Liver (tissue), 8 donors: ENCODE measurements at regions not wholly inside any gene's neighbourhood (a gene's known extent, or its start where the extent isn't known, plus 50 kb on each side); places are given as distances from the start of the nearest gene placed in this dataset.
A peak's percentile ranks its signal among the peaks of the same experiment; 100 is the strongest.

Experiments used
- DNase-seq: peaks from one replicate; pipeline ENCODE4 v3.0.0-alpha.2; 2017; ENCODE audit warnings: low spot score
- H3K27ac ChIP-seq, 2 donors: one replicate each; pipeline ENCODE4 v1.7.0; 2013; ENCODE audit warnings: inconsistent platforms in 2 of 2, low read length in 2 of 2, control low read depth in 1 of 2, low read depth in 1 of 2, mild to moderate bottlenecking in 1 of 2
- H3K27me3 ChIP-seq, 4 donors: one replicate each; pipeline versions ENCODE4 v1.6.1 to v1.7.0; 2013; ENCODE audit warnings: low read length in 3 of 4, inconsistent platforms in 1 of 4, mild to moderate bottlenecking in 1 of 4, moderate library complexity in 1 of 4; ENCODE audit not compliant: control insufficient read depth in 4 of 4, insufficient read depth in 4 of 4
- H3K36me3 ChIP-seq, 4 donors: one replicate each; pipeline versions ENCODE4 v1.6.1 to v1.7.0; 2013; ENCODE audit warnings: low read length in 3 of 4, mild to moderate bottlenecking in 3 of 4, low read depth in 1 of 4, moderate library complexity in 1 of 4; ENCODE audit not compliant: control insufficient read depth in 4 of 4, insufficient read depth in 3 of 4
- H3K4me1 ChIP-seq, 4 donors: one replicate each; pipeline versions ENCODE4 v1.6.1 to v1.7.0; 2013; ENCODE audit warnings: low read length in 3 of 4, mild to moderate bottlenecking in 3 of 4, moderate library complexity in 1 of 4; ENCODE audit not compliant: control insufficient read depth in 4 of 4, insufficient read depth in 4 of 4
- H3K4me3 ChIP-seq, 3 donors: one replicate each; pipeline versions ENCODE4 v1.6.1 to v1.7.0; 2013; ENCODE audit warnings: low read length in 3 of 3, control low read depth in 1 of 3, low read depth in 1 of 3, mild to moderate bottlenecking in 1 of 3
- H3K9ac ChIP-seq, 2 donors: one replicate each; pipeline ENCODE4 v1.7.0; 2013; ENCODE audit warnings: low read length in 2 of 2, mild to moderate bottlenecking in 2 of 2, moderate library complexity in 2 of 2, control low read depth in 1 of 2, low read depth in 1 of 2
- H3K9me3 ChIP-seq, 4 donors: one replicate each; pipeline versions ENCODE4 v1.6.1 to v1.7.0; 2013; ENCODE audit warnings: low read length in 3 of 4; ENCODE audit not compliant: control insufficient read depth in 4 of 4
- ATF3 ChIP-seq: IDR thresholded peaks from 2 replicates; pipeline ENCODE4 v1.6.1; 2016; ENCODE audit warnings: antibody characterized with exemption
- EGR1 ChIP-seq, 2 donors: IDR thresholded peaks; 2 replicates each; pipeline ENCODE4 v1.6.1; 2016 to 2018; ENCODE audit warnings: antibody characterized with exemption in 2 of 2, low read depth in 2 of 2
- FOXA1 ChIP-seq: IDR thresholded peaks from 2 replicates; pipeline ENCODE4 v1.6.1; 2016; ENCODE audit warnings: antibody characterized with exemption
- FOXA2 ChIP-seq: IDR thresholded peaks from 2 replicates; pipeline ENCODE4 v1.6.1; 2016; ENCODE audit warnings: antibody characterized with exemption
- GABPA ChIP-seq, 2 donors: IDR thresholded peaks in 1 of 2; conservative IDR thresholded peaks in 1 of 2; 2 replicates each; pipeline ENCODE4 v1.6.1; 2016; ENCODE audit warnings: antibody characterized with exemption in 2 of 2, mild to moderate bottlenecking in 1 of 2, moderate library complexity in 1 of 2
- HNF4A ChIP-seq, 2 donors: conservative IDR thresholded peaks; 2 replicates each; pipeline ENCODE4 v1.6.1; 2016; ENCODE audit warnings: antibody characterized with exemption in 2 of 2, mild to moderate bottlenecking in 2 of 2
- HNF4G ChIP-seq: IDR thresholded peaks from 2 replicates; pipeline ENCODE4 v1.6.1; 2016; ENCODE audit warnings: antibody characterized with exemption
- JUND ChIP-seq, 2 donors: IDR thresholded peaks; 2 replicates each; pipeline ENCODE4 v1.6.1; 2016; ENCODE audit warnings: antibody characterized with exemption in 2 of 2
- NR2F2 ChIP-seq: IDR thresholded peaks from 2 replicates; pipeline ENCODE4 v1.6.1; 2016; ENCODE audit warnings: antibody characterized with exemption
- RAD21 ChIP-seq, 2 donors: IDR thresholded peaks; 2 replicates each; pipeline ENCODE4 v1.6.1; 2016; ENCODE audit warnings: antibody characterized with exemption in 2 of 2, mild to moderate bottlenecking in 2 of 2
- SP1 ChIP-seq: IDR thresholded peaks from 2 replicates; pipeline ENCODE4 v1.6.1; 2018; ENCODE audit warnings: antibody characterized with exemption, mild to moderate bottlenecking
- TAF1 ChIP-seq: conservative IDR thresholded peaks from 2 replicates; pipeline ENCODE4 v1.6.1; 2016; ENCODE audit warnings: antibody characterized with exemption, mild to moderate bottlenecking
- YY1 ChIP-seq: IDR thresholded peaks from 2 replicates; pipeline ENCODE4 v1.6.1; 2016; ENCODE audit warnings: antibody characterized with exemption, mild to moderate bottlenecking
- WGBS: extraction: QIAGEN DNeasy Blood & Tissue Kit; methylation state at CpG from one replicate; pipeline ENCODE4 v1.1.7; 2013; 5-methylcytosine and 5-hydroxymethylcytosine counted together
- TF ChIP-seq, protein P1 (sequence below): IDR thresholded peaks from 2 replicates; pipeline ENCODE4 v1.6.1; 2016; ENCODE audit warnings: antibody characterized with exemption, mild to moderate bottlenecking
- TF ChIP-seq, protein P2 (sequence below): fragments of 150-350 bp; IDR thresholded peaks from 2 replicates; pipeline ENCODE4 v1.5.1; 2017; ENCODE audit warnings: improper control_type of control experiment, low read depth, low read length; ENCODE audit not compliant: missing input control
- TF ChIP-seq, protein P3 (sequence below): IDR thresholded peaks from 2 replicates; pipeline ENCODE4 v1.6.1; 2016; ENCODE audit warnings: antibody characterized with exemption
- donor health status: healthy.
- donor health status: healthy.
- donor health status: healthy.
- donor health status: healthy.
- donor health status: healthy.

- TF ChIP-seq, protein P1, sequence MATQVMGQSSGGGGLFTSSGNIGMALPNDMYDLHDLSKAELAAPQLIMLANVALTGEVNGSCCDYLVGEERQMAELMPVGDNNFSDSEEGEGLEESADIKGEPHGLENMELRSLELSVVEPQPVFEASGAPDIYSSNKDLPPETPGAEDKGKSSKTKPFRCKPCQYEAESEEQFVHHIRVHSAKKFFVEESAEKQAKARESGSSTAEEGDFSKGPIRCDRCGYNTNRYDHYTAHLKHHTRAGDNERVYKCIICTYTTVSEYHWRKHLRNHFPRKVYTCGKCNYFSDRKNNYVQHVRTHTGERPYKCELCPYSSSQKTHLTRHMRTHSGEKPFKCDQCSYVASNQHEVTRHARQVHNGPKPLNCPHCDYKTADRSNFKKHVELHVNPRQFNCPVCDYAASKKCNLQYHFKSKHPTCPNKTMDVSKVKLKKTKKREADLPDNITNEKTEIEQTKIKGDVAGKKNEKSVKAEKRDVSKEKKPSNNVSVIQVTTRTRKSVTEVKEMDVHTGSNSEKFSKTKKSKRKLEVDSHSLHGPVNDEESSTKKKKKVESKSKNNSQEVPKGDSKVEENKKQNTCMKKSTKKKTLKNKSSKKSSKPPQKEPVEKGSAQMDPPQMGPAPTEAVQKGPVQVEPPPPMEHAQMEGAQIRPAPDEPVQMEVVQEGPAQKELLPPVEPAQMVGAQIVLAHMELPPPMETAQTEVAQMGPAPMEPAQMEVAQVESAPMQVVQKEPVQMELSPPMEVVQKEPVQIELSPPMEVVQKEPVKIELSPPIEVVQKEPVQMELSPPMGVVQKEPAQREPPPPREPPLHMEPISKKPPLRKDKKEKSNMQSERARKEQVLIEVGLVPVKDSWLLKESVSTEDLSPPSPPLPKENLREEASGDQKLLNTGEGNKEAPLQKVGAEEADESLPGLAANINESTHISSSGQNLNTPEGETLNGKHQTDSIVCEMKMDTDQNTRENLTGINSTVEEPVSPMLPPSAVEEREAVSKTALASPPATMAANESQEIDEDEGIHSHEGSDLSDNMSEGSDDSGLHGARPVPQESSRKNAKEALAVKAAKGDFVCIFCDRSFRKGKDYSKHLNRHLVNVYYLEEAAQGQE, result no peak
- no peak for TF ChIP-seq ATF3
- TF ChIP-seq FOXA2, result no peak
- no peak for TF ChIP-seq FOXA1
- TF ChIP-seq NR2F2, result no peak
- TF ChIP-seq HNF4G, result no peak
- no peak for TF ChIP-seq SP1
- no peak for TF ChIP-seq HNF4A (conservative IDR thresholded peaks at IDR 0.05)
- no peak for TF ChIP-seq JUND (IDR thresholded peaks at IDR 0.05)
Observed at GRCh38 chr11:69983897-69984438, 94.1 kb upstream of the ANO1 start (continued).

GRCh38 chr11:69984457-69985261, 93.5 kb upstream of the ANO1 start:
- no peak overlapping the region for H3K27ac ChIP-seq
- H3K9ac ChIP-seq, result no peak overlapping the region
- no peak overlapping the region for H3K4me3 ChIP-seq

DNA sequence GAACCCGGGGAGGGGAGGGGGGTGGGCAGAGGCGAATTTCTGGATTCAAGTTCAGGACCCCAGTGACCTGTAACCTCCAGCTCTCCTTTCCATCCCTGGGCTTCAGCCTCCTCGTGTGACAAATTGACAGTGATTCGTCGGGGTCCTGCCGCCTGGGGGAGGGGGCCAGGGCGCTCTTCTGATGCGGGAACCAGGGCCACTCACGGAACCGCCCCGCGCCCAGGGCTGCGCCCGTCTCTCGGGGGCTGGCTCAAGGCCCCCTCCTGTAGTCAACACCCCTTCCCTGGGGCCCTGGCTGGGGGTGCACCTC, 92.8 kb upstream of the ANO1 start:
- Histone ChIP-seq H3K4me1 (peaks cover 0 to 61% (median 43%) of the 10 kb centered on the region in 4 donors), H3K9ac (no peak overlapping the region), H3K36me3 (no peaks in the 10 kb centered on the region), H3K9me3 (no peaks in the 10 kb centered on the region), H3K27ac (peak overlapping the region; percentile 47 to 71), H3K27me3 (no peaks in the 10 kb centered on the region), H3K4me3 (peak overlapping the region in 1 of 3 donors; percentile 80)
- WGBS, result 7% methylated on average over 15 of the region's 15 CpGs
- TF ChIP-seq HNF4G, result no peak
- no peak for TF ChIP-seq HNF4A (conservative IDR thresholded peaks at IDR 0.05)
- TF ChIP-seq ATF3, result no peak
- no peak for TF ChIP-seq GABPA (IDR thresholded peaks at IDR 0.05 in 1 of 2, conservative IDR thresholded peaks at IDR 0.05 in 1 of 2)
- no peak for DNase-seq

More at GRCh38 chr11:69984457-69985261, 93.5 kb upstream of the ANO1 start:
- no peaks in the 10 kb centered on the region for H3K9me3 ChIP-seq
- WGBS, result 64% methylated on average over 24 of the region's 24 CpGs
- DNase-seq, result no peak
- no peaks in the 10 kb centered on the region for H3K36me3 ChIP-seq
- H3K4me1 ChIP-seq, result peaks cover 0 to 61% (median 46%) of the 10 kb centered on the region in 4 donors
- no peaks in the 10 kb centered on the region for H3K27me3 ChIP-seq
- no peak for TF ChIP-seq RAD21 (IDR thresholded peaks at IDR 0.05)
- TF ChIP-seq, protein P2, sequence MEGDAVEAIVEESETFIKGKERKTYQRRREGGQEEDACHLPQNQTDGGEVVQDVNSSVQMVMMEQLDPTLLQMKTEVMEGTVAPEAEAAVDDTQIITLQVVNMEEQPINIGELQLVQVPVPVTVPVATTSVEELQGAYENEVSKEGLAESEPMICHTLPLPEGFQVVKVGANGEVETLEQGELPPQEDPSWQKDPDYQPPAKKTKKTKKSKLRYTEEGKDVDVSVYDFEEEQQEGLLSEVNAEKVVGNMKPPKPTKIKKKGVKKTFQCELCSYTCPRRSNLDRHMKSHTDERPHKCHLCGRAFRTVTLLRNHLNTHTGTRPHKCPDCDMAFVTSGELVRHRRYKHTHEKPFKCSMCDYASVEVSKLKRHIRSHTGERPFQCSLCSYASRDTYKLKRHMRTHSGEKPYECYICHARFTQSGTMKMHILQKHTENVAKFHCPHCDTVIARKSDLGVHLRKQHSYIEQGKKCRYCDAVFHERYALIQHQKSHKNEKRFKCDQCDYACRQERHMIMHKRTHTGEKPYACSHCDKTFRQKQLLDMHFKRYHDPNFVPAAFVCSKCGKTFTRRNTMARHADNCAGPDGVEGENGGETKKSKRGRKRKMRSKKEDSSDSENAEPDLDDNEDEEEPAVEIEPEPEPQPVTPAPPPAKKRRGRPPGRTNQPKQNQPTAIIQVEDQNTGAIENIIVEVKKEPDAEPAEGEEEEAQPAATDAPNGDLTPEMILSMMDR, result no peak
- TF ChIP-seq, protein P3, sequence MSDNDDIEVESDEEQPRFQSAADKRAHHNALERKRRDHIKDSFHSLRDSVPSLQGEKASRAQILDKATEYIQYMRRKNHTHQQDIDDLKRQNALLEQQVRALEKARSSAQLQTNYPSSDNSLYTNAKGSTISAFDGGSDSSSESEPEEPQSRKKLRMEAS, result no peak
- no peak for TF ChIP-seq GABPA (IDR thresholded peaks at IDR 0.05 in 1 of 2, conservative IDR thresholded peaks at IDR 0.05 in 1 of 2)
- TF ChIP-seq FOXA1, result no peak
- TF ChIP-seq TAF1, result no peak
- TF ChIP-seq EGR1 (IDR thresholded peaks at IDR 0.05; ENCODE audit: low read depth in 2 of 2), result no peak
- no peak for TF ChIP-seq YY1
